Karpas-422 (cell line): ENCODE measurements at regions not wholly inside any gene's neighbourhood (a gene's known extent, or its start where the extent isn't known, plus 50 kb on each side); places are given as distances from the start of the nearest gene placed in this dataset.

Experiments used
- DNase-seq: peaks from one replicate; pipeline ENCODE4 v3.0.0-alpha.2; 2015
- H2AFZ ChIP-seq: fragments of 200-600 bp; sonication (generic); 2 replicates; pipeline ENCODE4 v1.6.1; 2014; ENCODE audit warnings: antibody characterized with exemption, low read length, mixed read lengths
- H3K27ac ChIP-seq: fragments of 200-600 bp; sonication (generic); 2 replicates; pipeline ENCODE4 v1.5.1; 2014; ENCODE audit warnings: mild to moderate bottlenecking, low read length, moderate library complexity
- H3K27me3 ChIP-seq: fragments of 200-600 bp; sonication (generic); 2 replicates; pipeline ENCODE4 v1.6.1; 2014; ENCODE audit warnings: low read length, mixed read lengths
- H3K36me3 ChIP-seq: fragments of 200-600 bp; sonication (generic); 2 replicates; pipeline ENCODE4 v1.6.1; 2014; ENCODE audit warnings: low read length, mixed read lengths; ENCODE audit not compliant: insufficient read depth
- H3K4me1 ChIP-seq: fragments of 200-600 bp; sonication (generic); 2 replicates; pipeline ENCODE4 v1.6.1; 2014; ENCODE audit warnings: mild to moderate bottlenecking, low read length, mixed read lengths
- H3K4me2 ChIP-seq: fragments of 200-600 bp; sonication (generic); 2 replicates; pipeline ENCODE4 v1.6.1; 2014; ENCODE audit warnings: low read length, low read depth, mild to moderate bottlenecking; ENCODE audit not compliant: poor library complexity, severe bottlenecking
- H3K4me3 ChIP-seq: fragments of 200-600 bp; sonication (generic); 2 replicates; pipeline ENCODE4 v1.5.1; 2014; ENCODE audit warnings: mild to moderate bottlenecking, antibody characterized with exemption, low read length, mixed read lengths
- H3K79me2 ChIP-seq: fragments of 200-600 bp; sonication (generic); 2 replicates; pipeline ENCODE4 v1.6.1; 2014; ENCODE audit warnings: mild to moderate bottlenecking, low read length, mixed read lengths
- H3K9ac ChIP-seq: fragments of 200-600 bp; sonication (generic); 2 replicates; pipeline ENCODE4 v1.6.0; 2014; ENCODE audit warnings: low read length
- H3K9me2 ChIP-seq: fragments of 200-600 bp; sonication (generic), shearing (Covaris generic); replicated peaks from 2 replicates; pipeline ENCODE4 v1.6.0; 2014; ENCODE audit warnings: mild to moderate bottlenecking, low read length, moderate library complexity; ENCODE audit not compliant: insufficient read depth
- H3K9me3 ChIP-seq: fragments of 300-700, 200-600 bp; sonication (generic); 2 replicates; pipeline ENCODE4 v1.6.1; 2014; ENCODE audit warnings: low read length, mixed read lengths
- H4K20me1 ChIP-seq: fragments of 200-600 bp; sonication (generic); 2 replicates; pipeline ENCODE4 v1.6.1; 2014; ENCODE audit warnings: mild to moderate bottlenecking, antibody characterized with exemption, low read length, low read depth; ENCODE audit not compliant: insufficient read depth

DNA sequence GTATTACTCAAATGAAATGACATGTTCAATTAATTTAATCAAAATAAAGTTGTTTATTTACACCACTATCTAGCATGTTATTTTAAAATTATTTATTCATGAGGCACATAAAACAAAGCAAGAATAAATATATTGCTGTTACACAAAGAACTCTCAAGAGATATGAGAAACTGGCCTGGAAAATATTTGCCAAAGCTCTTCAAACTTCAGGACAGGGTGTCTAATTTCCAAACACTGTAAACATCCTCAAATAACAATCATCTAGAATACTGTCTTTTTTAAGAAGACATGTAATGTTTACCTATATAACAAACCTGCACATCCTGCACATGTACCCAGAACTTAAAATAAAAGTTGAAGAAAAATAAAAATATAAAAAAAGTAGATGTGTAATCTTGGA is 876.6 kb downstream of the TUSC7 start:
- no peak overlapping the region for H3K9ac ChIP-seq
- H3K79me2 ChIP-seq = no peaks in the 10 kb centered on the region
- H3K9me2 ChIP-seq = no peaks in the 10 kb centered on the region
- no peak overlapping the region for H2AFZ ChIP-seq
- no peaks in the 10 kb centered on the region for H3K9me3 ChIP-seq
- H3K27me3 ChIP-seq = no peaks in the 10 kb centered on the region
- DNase-seq = no peak
- H3K4me1 ChIP-seq = no peaks in the 10 kb centered on the region
- no peaks in the 10 kb centered on the region for H4K20me1 ChIP-seq
- no peak overlapping the region for H3K4me3 ChIP-seq
- no peak overlapping the region for H3K27ac ChIP-seq
- no peaks in the 10 kb centered on the region for H3K36me3 ChIP-seq
- no peak overlapping the region for H3K4me2 ChIP-seq

DNA sequence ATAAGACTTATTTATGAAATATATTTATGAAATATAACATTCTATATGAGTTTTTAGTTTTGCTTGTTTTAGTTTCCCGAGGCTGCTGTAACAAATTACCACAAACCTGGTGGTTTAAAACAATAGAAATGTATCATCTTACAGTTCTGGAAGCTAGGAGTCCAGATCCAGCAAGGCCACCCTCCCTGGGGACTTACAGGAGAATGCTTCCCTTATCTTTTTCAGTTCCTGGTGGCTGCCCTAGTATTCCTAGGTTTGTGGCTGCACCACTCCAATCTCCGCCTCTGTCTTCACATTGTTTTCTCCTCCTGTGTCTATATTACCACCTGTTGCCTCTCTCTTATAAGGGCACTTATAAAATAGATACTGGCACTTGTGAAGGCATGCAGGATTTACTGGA is 877.8 kb downstream of the TUSC7 start:
- Histone ChIP-seq H4K20me1 (no peaks in the 10 kb centered on the region), H3K36me3 (no peaks in the 10 kb centered on the region), H3K4me1 (no peaks in the 10 kb centered on the region), H3K27me3 (no peaks in the 10 kb centered on the region), H3K9ac (no peak overlapping the region), H3K79me2 (no peaks in the 10 kb centered on the region), H3K9me3 (no peaks in the 10 kb centered on the region), H2AFZ (no peak overlapping the region), H3K27ac (no peak overlapping the region), H3K4me3 (no peak overlapping the region), H3K9me2 (no peaks in the 10 kb centered on the region), H3K4me2 (no peak overlapping the region)
- no peak for DNase-seq

DNA sequence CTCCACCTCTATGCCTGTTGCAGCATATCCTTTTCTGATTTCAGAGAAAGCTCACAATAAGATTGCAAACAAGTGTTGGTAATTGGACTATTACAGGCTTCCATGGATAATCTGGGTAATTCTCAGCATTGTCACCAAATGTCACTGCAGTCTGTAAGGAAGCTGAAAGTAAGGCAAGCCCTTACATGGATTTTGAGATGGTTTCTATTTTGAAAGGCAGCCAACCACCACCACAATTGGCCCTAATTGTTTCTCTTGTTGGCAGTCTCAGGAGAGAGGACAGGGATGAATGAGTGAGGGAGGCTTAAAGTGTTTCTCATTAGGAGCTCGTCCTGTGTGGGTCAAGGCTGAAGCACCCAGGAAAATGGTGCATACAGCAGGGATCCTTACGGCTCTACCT is 879.9 kb downstream of the TUSC7 start:
- no peaks in the 10 kb centered on the region for H3K9me2 ChIP-seq
- no peak for DNase-seq
- H3K36me3 ChIP-seq = no peaks in the 10 kb centered on the region
- no peaks in the 10 kb centered on the region for H3K4me1 ChIP-seq
- H3K27me3 ChIP-seq = no peaks in the 10 kb centered on the region
- H3K4me3 ChIP-seq = no peak overlapping the region
- H2AFZ ChIP-seq = no peak overlapping the region
- no peaks in the 10 kb centered on the region for H4K20me1 ChIP-seq
- no peak overlapping the region for H3K27ac ChIP-seq
- H3K79me2 ChIP-seq = no peaks in the 10 kb centered on the region
- no peak overlapping the region for H3K9ac ChIP-seq
- H3K9me3 ChIP-seq = no peaks in the 10 kb centered on the region
- H3K4me2 ChIP-seq = no peak overlapping the region

DNA sequence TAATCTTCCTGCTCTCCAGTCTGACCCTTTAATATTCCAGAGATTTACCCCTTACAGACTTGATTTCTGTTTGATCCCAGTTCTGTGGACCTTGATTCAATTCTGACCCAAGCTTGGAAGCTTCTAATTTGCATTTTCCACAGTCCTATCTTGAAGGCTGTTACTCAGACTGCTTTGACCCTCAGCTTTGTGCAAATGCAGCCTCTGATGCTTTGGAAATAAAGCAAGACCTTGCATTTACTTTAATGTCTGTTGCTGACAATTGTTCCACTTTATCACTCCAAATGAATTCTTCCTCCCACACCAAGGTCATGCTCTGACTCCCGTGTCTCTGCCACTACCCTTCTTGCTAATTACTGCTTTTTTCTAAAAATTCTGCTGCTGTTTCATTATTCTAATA is 886.0 kb downstream of the TUSC7 start:
- no peaks in the 10 kb centered on the region for H3K27me3 ChIP-seq
- no peak overlapping the region for H3K4me2 ChIP-seq
- no peaks in the 10 kb centered on the region for H3K4me1 ChIP-seq
- H3K9me3 ChIP-seq = no peaks in the 10 kb centered on the region
- H2AFZ ChIP-seq = no peak overlapping the region
- no peaks in the 10 kb centered on the region for H3K79me2 ChIP-seq
- H3K36me3 ChIP-seq = no peaks in the 10 kb centered on the region
- no peaks in the 10 kb centered on the region for H4K20me1 ChIP-seq
- no peak for DNase-seq
- H3K9ac ChIP-seq = no peak overlapping the region
- no peaks in the 10 kb centered on the region for H3K9me2 ChIP-seq
- no peak overlapping the region for H3K27ac ChIP-seq
- no peak overlapping the region for H3K4me3 ChIP-seq

DNA sequence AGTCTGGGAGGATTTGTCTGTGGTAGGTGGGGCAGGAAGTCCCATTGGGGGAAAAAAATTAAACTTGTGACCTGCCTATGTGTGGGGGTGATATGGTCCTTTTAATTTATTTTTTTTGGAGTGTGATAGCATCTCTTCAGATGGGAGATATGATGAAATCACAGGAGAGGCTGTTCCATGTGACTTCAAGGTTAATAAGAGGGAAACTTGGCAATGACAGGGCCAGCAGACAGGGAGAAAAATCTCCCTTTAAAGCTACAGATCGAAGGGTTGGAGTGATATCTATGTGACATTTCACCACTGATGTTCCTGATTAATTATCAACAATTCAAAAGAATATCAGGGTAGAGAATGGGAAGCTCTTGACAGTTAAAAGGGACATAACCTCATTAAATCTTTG is 886.9 kb downstream of the TUSC7 start:
- no peaks in the 10 kb centered on the region for H4K20me1 ChIP-seq
- H3K4me2 ChIP-seq = no peak overlapping the region
- H3K4me3 ChIP-seq = no peak overlapping the region
- no peak overlapping the region for H3K9ac ChIP-seq
- H3K9me2 ChIP-seq = no peaks in the 10 kb centered on the region
- H3K36me3 ChIP-seq = no peaks in the 10 kb centered on the region
- H3K79me2 ChIP-seq = no peaks in the 10 kb centered on the region
- no peak overlapping the region for H2AFZ ChIP-seq
- no peaks in the 10 kb centered on the region for H3K27me3 ChIP-seq
- no peak for DNase-seq
- no peaks in the 10 kb centered on the region for H3K9me3 ChIP-seq
- no peak overlapping the region for H3K27ac ChIP-seq
- H3K4me1 ChIP-seq = no peaks in the 10 kb centered on the region

DNA sequence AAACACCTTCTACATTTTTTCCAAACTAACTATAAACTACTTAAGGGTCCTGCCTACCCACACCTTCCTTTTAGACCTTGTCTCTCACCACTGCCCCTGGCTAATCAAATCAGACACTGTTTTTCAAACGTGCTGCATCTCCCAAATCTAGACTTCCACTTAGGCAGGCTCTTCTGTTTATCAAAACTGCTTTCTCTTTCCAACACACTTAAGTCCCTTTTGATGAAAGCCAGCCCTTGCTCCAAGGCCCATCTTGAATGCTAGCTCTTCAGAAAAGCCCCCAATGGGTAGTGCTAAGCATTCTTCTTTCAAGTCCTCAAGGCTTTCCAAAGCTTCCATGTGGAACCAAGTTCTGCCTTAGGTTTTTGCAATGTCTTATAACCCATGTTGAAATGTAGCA is 888.3 kb downstream of the TUSC7 start:
- no peak overlapping the region for H3K4me2 ChIP-seq
- H4K20me1 ChIP-seq = no peaks in the 10 kb centered on the region
- H2AFZ ChIP-seq = no peak overlapping the region
- H3K27ac ChIP-seq = no peak overlapping the region
- H3K4me3 ChIP-seq = no peak overlapping the region
- DNase-seq = no peak
- H3K4me1 ChIP-seq = no peaks in the 10 kb centered on the region
- H3K9me3 ChIP-seq = no peaks in the 10 kb centered on the region
- no peaks in the 10 kb centered on the region for H3K79me2 ChIP-seq
- no peaks in the 10 kb centered on the region for H3K9me2 ChIP-seq
- no peaks in the 10 kb centered on the region for H3K27me3 ChIP-seq
- no peaks in the 10 kb centered on the region for H3K36me3 ChIP-seq
- no peak overlapping the region for H3K9ac ChIP-seq

DNA sequence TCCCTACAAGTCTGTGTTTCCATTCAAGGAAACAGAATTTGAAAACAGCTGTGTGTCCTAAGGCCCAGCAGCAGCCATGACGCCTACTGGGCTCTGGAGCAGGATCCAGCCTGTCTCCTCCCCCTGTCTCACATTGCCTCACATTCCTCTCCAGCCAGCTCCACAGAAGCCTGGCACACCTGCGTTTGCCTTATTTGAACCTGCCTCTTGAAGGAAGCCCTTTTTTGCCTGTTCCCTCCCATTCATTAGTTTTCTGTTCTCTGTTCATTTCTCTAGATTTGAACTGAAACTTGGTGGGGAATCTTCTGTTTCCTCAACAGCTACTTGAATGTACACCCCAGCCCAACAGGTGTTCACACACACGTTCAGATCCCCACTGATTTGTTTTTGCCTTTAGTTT is 890.5 kb downstream of the TUSC7 start:
- Histone ChIP-seq H3K27me3 (no peaks in the 10 kb centered on the region), H4K20me1 (no peaks in the 10 kb centered on the region), H2AFZ (no peak overlapping the region), H3K4me3 (no peak overlapping the region), H3K27ac (no peak overlapping the region), H3K79me2 (no peaks in the 10 kb centered on the region), H3K4me1 (no peaks in the 10 kb centered on the region), H3K36me3 (no peaks in the 10 kb centered on the region), H3K9me3 (no peaks in the 10 kb centered on the region), H3K4me2 (no peak overlapping the region), H3K9ac (no peak overlapping the region), H3K9me2 (no peaks in the 10 kb centered on the region)
- DNase-seq = no peak

DNA sequence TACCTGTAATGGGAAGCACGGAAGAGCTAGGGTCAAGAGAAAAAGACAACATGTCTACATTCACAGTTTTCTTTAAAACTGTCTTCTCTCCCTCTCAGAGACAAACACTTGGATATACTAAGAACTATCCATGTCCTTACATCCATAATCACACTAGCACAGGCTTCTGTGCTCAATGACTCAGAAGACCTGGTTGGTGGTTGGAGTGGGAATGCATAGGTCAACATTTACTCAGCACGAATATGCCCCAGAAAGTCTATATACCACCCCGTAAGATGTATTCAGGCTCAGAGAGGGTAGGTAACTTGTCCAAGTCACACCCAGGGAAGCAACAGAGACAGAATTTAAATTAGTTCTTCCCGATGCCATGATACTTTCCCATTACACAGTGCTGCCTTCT is 891.1 kb downstream of the TUSC7 start:
- no peak overlapping the region for H3K9ac ChIP-seq
- H4K20me1 ChIP-seq = no peaks in the 10 kb centered on the region
- H3K4me2 ChIP-seq = no peak overlapping the region
- no peaks in the 10 kb centered on the region for H3K36me3 ChIP-seq
- no peak for DNase-seq
- no peak overlapping the region for H3K27ac ChIP-seq
- no peaks in the 10 kb centered on the region for H3K4me1 ChIP-seq
- H3K27me3 ChIP-seq = no peaks in the 10 kb centered on the region
- no peaks in the 10 kb centered on the region for H3K79me2 ChIP-seq
- H3K4me3 ChIP-seq = no peak overlapping the region
- H3K9me3 ChIP-seq = no peaks in the 10 kb centered on the region
- H2AFZ ChIP-seq = no peak overlapping the region
- no peaks in the 10 kb centered on the region for H3K9me2 ChIP-seq

DNA sequence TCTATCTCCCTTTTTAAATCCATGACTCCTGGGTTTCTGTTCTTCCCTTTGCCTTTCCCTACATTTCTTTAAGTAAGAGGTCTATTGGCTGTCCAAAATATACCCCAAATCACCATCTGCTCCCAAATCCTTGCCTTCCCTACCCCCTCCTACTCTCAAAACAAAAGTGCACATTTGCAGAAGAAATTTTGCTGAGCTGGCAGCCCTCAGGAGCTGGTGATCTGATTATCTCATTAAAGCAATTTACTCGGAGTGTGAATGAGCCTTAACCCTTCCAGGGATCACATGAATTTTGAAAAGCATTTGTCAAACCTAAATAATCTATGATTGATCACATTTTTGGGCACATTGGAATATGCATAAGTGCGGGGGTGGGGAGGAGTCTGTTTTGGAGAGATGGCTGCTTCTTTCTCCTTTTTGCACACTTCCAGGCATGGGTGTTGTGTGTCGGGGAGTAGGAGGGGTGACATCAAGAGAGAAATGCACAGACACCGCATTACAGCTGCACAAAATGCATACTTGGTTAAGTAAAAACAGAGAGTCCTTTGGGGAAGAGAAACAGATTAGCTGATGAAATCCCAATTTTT is 892.6 kb downstream of the TUSC7 start:
- Histone ChIP-seq H3K27me3 (no peaks in the 10 kb centered on the region), H2AFZ (no peak overlapping the region), H4K20me1 (no peaks in the 10 kb centered on the region), H3K9me3 (no peaks in the 10 kb centered on the region), H3K36me3 (no peaks in the 10 kb centered on the region), H3K9ac (no peak overlapping the region), H3K4me3 (no peak overlapping the region), H3K27ac (no peak overlapping the region), H3K4me2 (no peak overlapping the region), H3K4me1 (no peaks in the 10 kb centered on the region), H3K9me2 (no peaks in the 10 kb centered on the region), H3K79me2 (no peaks in the 10 kb centered on the region)
- DNase-seq = no peak
